NB4 (cell line): ENCODE measurements at regions not wholly inside any gene's neighbourhood (a gene's known extent, or its start where the extent isn't known, plus 50 kb on each side); places are given as distances from the start of the nearest gene placed in this dataset.

Experiments used
- DNase-seq: peaks from one replicate; pipeline ENCODE4 v3.0.0; 2010; ENCODE audit warnings: low read depth
- H3K4me3 ChIP-seq: one replicate; pipeline ENCODE4 v1.5.1; 2011; ENCODE audit warnings: mild to moderate bottlenecking, low read depth, low read length, moderate library complexity
- CTCF ChIP-seq: IDR thresholded peaks from one replicate; pipeline ENCODE4 v1.5.1; 2012; ENCODE audit warnings: low read depth, low read length
- MAX ChIP-seq: IDR thresholded peaks from 2 replicates; pipeline ENCODE4 v1.6.1; 2011; ENCODE audit warnings: low read depth, low read length
- MYC ChIP-seq: IDR thresholded peaks from 2 replicates; pipeline ENCODE4 v1.6.1; 2011; ENCODE audit warnings: low read depth, low read length
- POLR2A ChIP-seq: IDR thresholded peaks from 2 replicates; pipeline ENCODE4 v1.6.1; 2011; ENCODE audit warnings: mild to moderate bottlenecking; ENCODE audit not compliant: insufficient read length; ENCODE audit errors: extremely low read depth

- H3K4me3 ChIP-seq: no peak overlapping the region
- TF ChIP-seq MYC (no peak), CTCF (no peak), MAX (no peak), POLR2A (no peak)
- DNase-seq: no peak
These were observed 965.2 kb upstream of the FANCL start for GRCh38 chr2:59206361-59206760.

- no peak overlapping the region for H3K4me3 ChIP-seq
These were observed 962.9 kb upstream of the FANCL start for GRCh38 chr2:59204040-59204439.

GRCh38 chr2:59196491-59196890 is 955.4 kb upstream of the FANCL start:
- H3K4me3 ChIP-seq: no peak overlapping the region
- no peak for DNase-seq
- TF ChIP-seq MAX: no peak
- TF ChIP-seq MYC: no peak
- no peak for TF ChIP-seq POLR2A
- TF ChIP-seq CTCF: no peak

More at GRCh38 chr2:59204040-59204439, 962.9 kb upstream of the FANCL start:
- DNase-seq: no peak
- TF ChIP-seq CTCF (no peak), POLR2A (no peak), MYC (no peak), MAX (no peak)

- no peak for TF ChIP-seq MAX
- no peak for TF ChIP-seq CTCF
- no peak for TF ChIP-seq MYC
- TF ChIP-seq POLR2A: no peak
- no peak overlapping the region for H3K4me3 ChIP-seq
- no peak for DNase-seq
These were observed 954.7 kb upstream of the FANCL start for GRCh38 chr2:59195851-59196250.

GRCh38 chr2:59191781-59192180 is 950.7 kb upstream of the FANCL start:
- no peak overlapping the region for H3K4me3 ChIP-seq
- TF ChIP-seq MYC (no peak), POLR2A (no peak), CTCF (no peak), MAX (no peak)
- no peak for DNase-seq

- no peak for TF ChIP-seq POLR2A
- no peak for TF ChIP-seq CTCF
- TF ChIP-seq MAX: no peak
- TF ChIP-seq MYC: no peak
- no peak overlapping the region for H3K4me3 ChIP-seq
- no peak for DNase-seq
These were observed 949.4 kb upstream of the FANCL start for GRCh38 chr2:59190518-59190917.
